Lower leg skin (tissue), 4 donors: ENCODE measurements at regions not wholly inside any gene's neighbourhood (a gene's known extent, or its start where the extent isn't known, plus 50 kb on each side); places are given as distances from the start of the nearest gene placed in this dataset.

ENCODE experiments used
- DNase-seq, 2 donors: peaks; one replicate each; pipeline ENCODE4 v3.0.0-alpha.2; 2019; ENCODE audit warnings: low spot score in 2 of 2
- H3K4me3 ChIP-seq: fragments of 200-600 bp; sonication (generic); 2 replicates; pipeline ENCODE4 v1.5.1; 2017; ENCODE audit warnings: mild to moderate bottlenecking, low read depth; ENCODE audit not compliant: poor library complexity, severe bottlenecking
- CTCF ChIP-seq, 3 donors: fragments of 450-650 bp; IDR thresholded peaks; one replicate each; pipeline ENCODE4 v1.5.1; 2016; ENCODE audit warnings: antibody characterized with exemption in 3 of 3, mild to moderate bottlenecking in 3 of 3, moderate library complexity in 2 of 3
- POLR2A ChIP-seq, 2 donors: fragments of 450-650 bp; IDR thresholded peaks; one replicate each; pipeline ENCODE4 v1.6.1; 2016 to 2017; ENCODE audit warnings: antibody characterized with exemption in 2 of 2, mild to moderate bottlenecking in 1 of 2, moderate library complexity in 1 of 2
- WGBS, 2 donors: methylation state at CpG; one replicate each; pipeline ENCODE4 v1.1.5; 2018; 5-methylcytosine and 5-hydroxymethylcytosine counted together
- intact Hi-C: fragments of 100-400 bp; cut with DNase I; formaldehyde crosslinking; loops from one replicate; pipeline ENCODE4 v1.15.0; 2023; ENCODE audit warnings: low total_unique reads

DNA sequence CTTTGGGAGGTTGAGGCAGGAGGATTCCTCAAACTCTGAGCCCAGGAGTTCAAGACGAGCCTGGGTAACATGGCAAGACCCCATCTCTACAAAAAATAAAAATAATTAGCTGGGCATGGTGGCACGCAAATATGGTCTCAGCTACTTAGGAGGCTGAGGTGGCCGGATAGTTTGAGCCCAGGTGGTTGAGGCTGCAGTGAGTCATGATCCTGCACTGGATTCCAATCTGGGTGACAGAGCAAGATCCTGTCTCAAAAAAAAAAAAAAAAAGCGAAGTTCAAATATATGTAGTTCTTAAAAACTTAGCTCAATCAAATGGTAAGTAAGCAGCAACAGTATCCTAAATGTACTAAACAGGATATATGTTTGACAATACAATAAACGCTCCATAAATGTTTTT, 85.5 kb upstream of the SSTR1 start:
- TF ChIP-seq CTCF (IDR thresholded peaks at IDR 0.05) (no peak), POLR2A (IDR thresholded peaks at IDR 0.05) (no peak)
- no peak for DNase-seq
- H3K4me3 ChIP-seq: no peak overlapping the region
- WGBS, 2 donors: 91 to 93% methylated on average over 5 of the region's 5 CpGs
- intact Hi-C loops: no loop called here

GRCh38 chr14:38124506-38124905, 83.2 kb upstream of the SSTR1 start:
- TF ChIP-seq POLR2A (IDR thresholded peaks at IDR 0.05) (no peak), CTCF (IDR thresholded peaks at IDR 0.05) (no peak)
- H3K4me3 ChIP-seq: no peak overlapping the region
- 64 to 73% methylated on average over 3 of the region's 3 CpGs for WGBS, 2 donors
- intact Hi-C loops: no loop called here
- no peak for DNase-seq

DNA sequence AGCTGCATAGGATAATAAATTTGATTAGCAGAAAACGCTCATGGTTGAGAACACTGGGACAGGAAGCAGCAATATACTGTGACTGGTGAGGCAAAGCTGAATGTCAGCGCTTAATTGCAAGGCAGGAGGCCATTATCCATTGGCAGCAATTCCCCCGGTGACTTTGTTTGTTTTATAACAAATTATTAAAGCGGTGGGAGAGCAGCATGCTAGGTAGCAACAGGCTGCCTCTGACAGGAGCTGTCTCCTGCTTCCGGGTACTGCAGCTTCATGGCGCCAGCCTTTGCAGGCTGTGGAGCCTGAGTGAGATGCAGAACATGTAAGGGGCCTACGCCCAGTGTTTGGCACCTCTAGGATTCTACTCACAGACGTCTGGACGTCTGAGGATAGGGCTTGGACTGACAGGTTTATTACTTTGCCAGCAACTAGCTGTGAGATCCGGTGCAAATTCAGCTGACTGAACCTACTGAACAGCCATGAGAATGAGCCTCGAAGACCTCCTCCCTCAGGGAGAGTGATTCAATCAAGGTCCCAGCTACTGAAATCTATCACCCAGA, 82.1 kb upstream of the SSTR1 start:
- H3K4me3 ChIP-seq: no peak overlapping the region
- no peak for DNase-seq
- TF ChIP-seq POLR2A (IDR thresholded peaks at IDR 0.05) (no peak), CTCF (IDR thresholded peaks at IDR 0.05) (no peak)
- 34 to 35% methylated on average over 11 of the region's 11 CpGs for WGBS, 2 donors
- intact Hi-C loops: no loop called here

DNA sequence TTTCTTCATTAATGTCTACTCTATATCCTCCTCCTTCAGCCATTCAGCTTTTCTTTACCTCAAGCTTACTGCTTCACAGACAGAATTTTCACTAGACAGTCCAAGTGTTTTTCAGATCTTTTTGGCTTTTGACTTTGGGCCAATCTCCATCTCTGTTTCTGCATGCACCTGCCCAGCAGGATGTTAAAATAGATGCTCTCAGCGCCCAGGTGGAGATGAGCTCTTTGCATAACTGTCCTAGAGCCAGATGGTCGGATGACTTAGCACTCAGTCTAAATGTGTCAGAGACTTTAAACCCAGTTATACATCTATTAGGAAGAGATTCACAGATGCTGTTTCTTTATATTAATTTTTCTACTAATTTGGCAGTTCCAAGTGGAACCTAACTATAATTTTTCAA, 80.3 kb upstream of the SSTR1 start:
- TF ChIP-seq POLR2A (IDR thresholded peaks at IDR 0.05): no peak
- TF ChIP-seq CTCF (IDR thresholded peaks at IDR 0.05): no peak
- intact Hi-C loops: no loop called here
- 48 to 57% methylated on average over 2 of the region's 2 CpGs for WGBS, 2 donors

DNA sequence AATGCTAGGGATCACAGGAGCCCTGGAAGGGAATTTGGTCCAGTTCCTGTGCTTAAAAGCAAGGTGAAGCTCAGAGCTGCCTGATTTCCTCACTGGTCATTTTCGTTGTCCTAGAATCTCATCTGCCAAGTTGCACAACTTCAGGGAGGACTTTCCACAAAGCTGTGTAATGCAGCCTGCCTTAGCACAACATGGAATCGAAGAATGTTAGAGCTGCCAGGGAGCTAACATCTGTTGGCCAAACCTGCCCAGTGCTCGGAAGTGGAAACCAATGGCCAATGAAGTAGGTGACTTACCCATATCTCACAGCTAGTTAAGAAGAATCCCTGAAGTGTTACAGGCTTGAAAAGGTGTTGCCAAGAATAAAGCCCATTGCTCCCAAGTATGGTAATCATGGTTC, 79.9 kb upstream of the SSTR1 start:
- WGBS, 2 donors: 58 to 62% methylated on average over 3 of the region's 3 CpGs
- no peak for TF ChIP-seq CTCF (IDR thresholded peaks at IDR 0.05)
- TF ChIP-seq POLR2A (IDR thresholded peaks at IDR 0.05): no peak
- H3K4me3 ChIP-seq: no peak overlapping the region
- intact Hi-C loops: no loop called here
- no peak for DNase-seq

More for the DNA sequence above, 80.3 kb upstream of the SSTR1 start:
- no peak overlapping the region for H3K4me3 ChIP-seq
- no peak for DNase-seq

DNA sequence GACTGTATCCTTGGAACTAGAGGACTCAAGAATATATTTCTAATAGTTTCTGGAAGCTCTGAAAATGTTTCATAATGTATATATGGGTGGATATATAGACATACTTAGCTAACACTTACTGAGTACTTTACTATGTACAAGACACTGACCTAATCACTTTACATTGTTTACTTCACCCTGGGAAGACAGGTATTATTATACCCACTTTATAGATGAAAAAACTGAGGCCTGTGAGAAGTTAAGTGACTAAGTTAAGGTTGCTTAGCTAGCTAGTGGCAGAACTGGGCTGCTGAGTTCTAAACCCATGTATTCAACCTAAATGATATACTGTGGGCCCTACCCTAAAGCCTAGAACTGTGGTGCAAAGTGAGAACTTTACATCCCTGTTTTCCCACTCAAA, 79.1 kb upstream of the SSTR1 start:
- no peak overlapping the region for H3K4me3 ChIP-seq
- intact Hi-C loops: no loop called here
- DNase-seq: no peak
- no peak for TF ChIP-seq CTCF (IDR thresholded peaks at IDR 0.05)
- TF ChIP-seq POLR2A (IDR thresholded peaks at IDR 0.05): no peak
